Neural crest cell (in vitro differentiated cells): ENCODE measurements at regions not wholly inside any gene's neighbourhood (a gene's known extent, or its start where the extent isn't known, plus 50 kb on each side); places are given as distances from the start of the nearest gene placed in this dataset.

ENCODE experiments used
- DNase-seq: peaks from one replicate; pipeline ENCODE4 v3.0.0; 2021; ENCODE audit warnings: low read depth, mixed read lengths, low spot score
- H3K27ac Mint-ChIP-seq: one replicate; pipeline ENCODE4 v1.8.0; 2021; ENCODE audit warnings: mild to moderate bottlenecking, mixed read lengths; ENCODE audit not compliant: unreplicated experiment
- H3K27me3 Mint-ChIP-seq: 2 replicates; pipeline ENCODE4 v1.8.0; 2021; ENCODE audit warnings: low read depth, mild to moderate bottlenecking, mixed read lengths
- H3K36me3 Mint-ChIP-seq: 2 replicates; pipeline ENCODE4 v1.8.0; 2021; ENCODE audit warnings: low read depth, mild to moderate bottlenecking, mixed read lengths
- H3K4me1 Mint-ChIP-seq: 2 replicates; pipeline ENCODE4 v1.8.0; 2021; ENCODE audit warnings: mixed read lengths
- H3K4me3 Mint-ChIP-seq: one replicate; pipeline ENCODE4 v1.8.0; 2021; ENCODE audit warnings: mild to moderate bottlenecking, mixed read lengths
- H3K9me3 Mint-ChIP-seq: 2 replicates; pipeline ENCODE4 v1.8.0; 2021; ENCODE audit warnings: mixed read lengths
- TF ChIP-seq, protein P1 (sequence below): fragments of 200-600 bp; sonication (generic); conservative IDR thresholded peaks from 2 replicates; pipeline ENCODE4 v1.5.0; 2021; ENCODE audit warnings: antibody characterized with exemption, mild to moderate bottlenecking

DNA sequence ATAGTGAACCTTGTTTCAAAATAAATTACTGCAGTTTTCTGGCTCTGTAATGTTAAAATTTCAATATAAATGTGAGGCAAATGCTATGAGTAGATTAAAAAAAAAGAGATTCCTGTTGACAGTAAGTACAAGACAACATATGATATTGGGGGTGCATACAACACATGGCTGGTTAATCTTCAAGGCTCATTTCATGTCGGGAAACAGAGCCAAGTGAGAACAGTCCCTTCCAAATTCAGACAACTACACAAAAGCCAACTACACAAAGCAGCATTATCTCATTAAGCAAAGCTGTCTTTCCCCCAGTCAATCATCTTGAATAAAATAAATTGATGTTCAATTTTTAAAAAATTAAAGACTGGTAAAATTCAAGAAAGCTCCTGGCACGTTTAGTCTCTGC is 549.2 kb downstream of the CCDC85A start:
- no peak overlapping the region for H3K4me3 Mint-ChIP-seq
- H3K4me1 Mint-ChIP-seq, result no peaks in the 10 kb centered on the region

DNA sequence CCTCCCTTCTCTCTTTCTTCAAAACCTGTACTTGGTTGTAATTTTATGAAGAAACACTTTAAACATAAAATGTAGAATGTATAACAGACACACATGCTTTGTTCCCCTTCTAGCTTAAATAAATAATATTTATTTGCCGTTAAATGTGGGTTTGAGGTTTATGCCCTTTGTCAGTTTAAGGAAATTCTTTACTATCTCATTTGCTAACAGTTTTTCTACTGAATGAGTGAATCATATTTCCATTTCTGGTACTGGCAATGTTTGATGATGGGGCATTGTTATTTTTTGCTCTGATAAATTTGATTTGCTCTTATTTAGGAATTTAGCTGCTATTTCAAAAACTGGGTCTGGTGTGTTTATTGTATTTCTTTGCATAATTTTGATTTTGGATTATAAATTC is 555.6 kb downstream of the CCDC85A start:
- no peaks in the 10 kb centered on the region for H3K4me1 Mint-ChIP-seq
- peaks cover 2% of the 10 kb centered on the region for H3K27me3 Mint-ChIP-seq
- TF ChIP-seq, protein P1, sequence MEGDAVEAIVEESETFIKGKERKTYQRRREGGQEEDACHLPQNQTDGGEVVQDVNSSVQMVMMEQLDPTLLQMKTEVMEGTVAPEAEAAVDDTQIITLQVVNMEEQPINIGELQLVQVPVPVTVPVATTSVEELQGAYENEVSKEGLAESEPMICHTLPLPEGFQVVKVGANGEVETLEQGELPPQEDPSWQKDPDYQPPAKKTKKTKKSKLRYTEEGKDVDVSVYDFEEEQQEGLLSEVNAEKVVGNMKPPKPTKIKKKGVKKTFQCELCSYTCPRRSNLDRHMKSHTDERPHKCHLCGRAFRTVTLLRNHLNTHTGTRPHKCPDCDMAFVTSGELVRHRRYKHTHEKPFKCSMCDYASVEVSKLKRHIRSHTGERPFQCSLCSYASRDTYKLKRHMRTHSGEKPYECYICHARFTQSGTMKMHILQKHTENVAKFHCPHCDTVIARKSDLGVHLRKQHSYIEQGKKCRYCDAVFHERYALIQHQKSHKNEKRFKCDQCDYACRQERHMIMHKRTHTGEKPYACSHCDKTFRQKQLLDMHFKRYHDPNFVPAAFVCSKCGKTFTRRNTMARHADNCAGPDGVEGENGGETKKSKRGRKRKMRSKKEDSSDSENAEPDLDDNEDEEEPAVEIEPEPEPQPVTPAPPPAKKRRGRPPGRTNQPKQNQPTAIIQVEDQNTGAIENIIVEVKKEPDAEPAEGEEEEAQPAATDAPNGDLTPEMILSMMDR, result no peak
- H3K9me3 Mint-ChIP-seq, result peaks cover 4% of the 10 kb centered on the region
- no peak for DNase-seq
- no peak overlapping the region for H3K4me3 Mint-ChIP-seq
- H3K36me3 Mint-ChIP-seq, result no peaks in the 10 kb centered on the region
- no peak overlapping the region for H3K27ac Mint-ChIP-seq

More for the DNA sequence above, 549.2 kb downstream of the CCDC85A start:
- no peak for DNase-seq
- no peaks in the 10 kb centered on the region for H3K36me3 Mint-ChIP-seq
- no peak overlapping the region for H3K27ac Mint-ChIP-seq
- TF ChIP-seq, protein P1, result no peak
- peaks cover 4% of the 10 kb centered on the region for H3K9me3 Mint-ChIP-seq
- peaks cover 6% of the 10 kb centered on the region for H3K27me3 Mint-ChIP-seq

DNA sequence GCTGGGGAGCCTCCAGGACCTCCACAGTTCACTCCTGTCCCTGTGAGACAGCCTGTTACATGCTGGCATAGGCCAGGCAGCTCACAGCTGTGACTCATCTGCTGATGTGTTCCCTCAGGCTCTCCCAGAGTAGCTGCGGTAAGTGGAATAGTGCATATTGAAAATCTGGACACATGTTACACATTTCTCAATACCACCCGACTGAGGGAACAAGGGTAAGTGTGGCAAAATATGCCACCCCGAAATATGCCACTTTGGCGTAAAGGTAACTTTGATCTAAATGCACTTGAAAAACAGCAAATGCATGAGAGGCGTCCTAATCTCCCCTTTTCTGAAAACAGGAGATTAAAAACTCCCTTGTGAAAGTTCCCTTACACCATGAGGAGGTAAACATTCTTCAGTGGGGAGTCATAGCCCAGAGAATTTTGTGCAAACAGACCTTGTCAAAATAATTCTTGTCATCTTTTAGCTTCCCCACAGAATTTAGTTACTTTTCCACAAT is 557.9 kb downstream of the CCDC85A start:
- no peak overlapping the region for H3K27ac Mint-ChIP-seq
- H3K36me3 Mint-ChIP-seq, result no peaks in the 10 kb centered on the region
- H3K4me1 Mint-ChIP-seq, result no peaks in the 10 kb centered on the region
- no peaks in the 10 kb centered on the region for H3K9me3 Mint-ChIP-seq
- TF ChIP-seq, protein P1, result no peak
- H3K27me3 Mint-ChIP-seq, result peaks cover 2% of the 10 kb centered on the region
- DNase-seq, result no peak
- no peak overlapping the region for H3K4me3 Mint-ChIP-seq

DNA sequence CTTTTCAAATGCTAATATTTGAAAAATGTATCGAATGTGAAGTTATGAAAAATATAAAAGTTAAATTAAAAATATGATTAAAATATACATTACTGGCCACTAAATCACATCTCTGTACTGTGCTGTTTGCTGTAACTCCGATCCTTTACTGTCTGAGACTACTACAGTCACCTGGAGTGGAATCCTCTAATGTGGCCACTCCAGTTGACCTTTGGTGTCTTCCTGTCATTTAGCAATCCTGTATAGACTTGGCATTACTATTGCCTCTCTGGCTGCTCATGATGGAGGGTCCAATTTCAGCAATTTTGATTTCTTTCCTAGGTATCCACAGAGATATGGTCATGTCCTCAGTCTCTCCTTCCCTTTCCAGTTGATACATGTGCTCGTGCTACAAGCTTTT is 560.0 kb downstream of the CCDC85A start:
- Mint-ChIP-seq H3K4me1 (no peaks in the 10 kb centered on the region), H3K4me3 (no peak overlapping the region), H3K9me3 (no peaks in the 10 kb centered on the region), H3K27me3 (peaks cover 8% of the 10 kb centered on the region), H3K36me3 (no peaks in the 10 kb centered on the region), H3K27ac (no peak overlapping the region)
- DNase-seq, result no peak
- TF ChIP-seq, protein P1, result no peak

DNA sequence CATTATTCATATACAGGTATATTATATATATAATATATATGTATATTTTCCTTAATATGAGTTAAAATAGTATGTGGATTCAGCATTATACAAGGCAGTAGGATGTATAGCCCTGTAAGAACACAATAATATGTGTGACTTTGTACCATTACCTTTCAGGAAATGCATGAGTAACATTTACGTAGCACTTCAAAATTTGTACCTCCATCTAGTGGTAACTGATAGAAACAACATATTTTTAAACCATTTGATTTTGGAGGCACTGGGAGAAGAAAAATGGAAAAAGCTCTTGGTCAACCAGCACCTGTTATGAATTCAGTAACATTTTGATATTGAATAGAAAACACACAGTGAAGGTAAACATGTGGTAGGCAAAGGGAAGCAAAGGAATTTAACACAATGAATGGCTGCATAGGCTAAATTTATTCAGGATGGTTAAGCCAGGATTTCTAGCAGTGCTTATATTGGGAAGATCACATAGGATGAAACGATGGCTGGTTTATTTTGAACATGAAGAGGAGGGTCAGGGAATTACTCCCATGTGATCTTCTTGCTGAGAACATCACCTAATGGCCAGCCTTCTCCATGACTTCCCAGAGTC is 565.5 kb downstream of the CCDC85A start:
- no peaks in the 10 kb centered on the region for H3K36me3 Mint-ChIP-seq
- no peak for DNase-seq
- H3K9me3 Mint-ChIP-seq, result no peaks in the 10 kb centered on the region
- peaks cover 25% of the 10 kb centered on the region for H3K27me3 Mint-ChIP-seq
- TF ChIP-seq, protein P1, result peak; percentile 70
- H3K4me3 Mint-ChIP-seq, result no peak overlapping the region
- H3K4me1 Mint-ChIP-seq, result no peaks in the 10 kb centered on the region
- H3K27ac Mint-ChIP-seq, result no peak overlapping the region
